HepG2 (cell line): ENCODE measurements at regions not wholly inside any gene's neighbourhood (a gene's known extent, or its start where the extent isn't known, plus 50 kb on each side); places are given as distances from the start of the nearest gene placed in this dataset.

Experiments used
- ATAC-seq: fragments of 200-7000 bp; cut with Tn5 transposase; 3 replicates; pipeline ENCODE4 v1.9.1; 2020; ENCODE audit warnings: mild to moderate bottlenecking, moderate library complexity
- BruUV-seq: library from RNA; stranded (reverse); fragments of 400-500 nt; replicated peaks from 2 replicates; lab custom pipeline; 2021; lab: Mats Ljungman, UMichigan
- CTCF ChIA-PET: fragments of 300-600 bp; formaldehyde crosslinking; extraction: SDS; loops from one replicate; lab custom pipeline; 2021; ENCODE audit warnings: low total read pairs, inconsistent platforms, low intra/inter-chr PET ratio; lab: Yijun Ruan, JAX
- POLR2A ChIA-PET: fragments of 350-600 bp; sonication (Branson Sonifier 250); formaldehyde crosslinking; loops from one replicate; lab custom pipeline; 2020; ENCODE audit warnings: antibody characterized with exemption, inconsistent platforms; lab: Yijun Ruan, JAX
- DNase-seq: peaks from one replicate; pipeline ENCODE4 v3.0.0-alpha.2; 2015; ENCODE audit warnings: low spot score
- FAIRE-seq: peaks from 3 replicates; lab custom pipeline; 2011; peaks lifted over from hg19 to GRCh38; lab: Jason Lieb, UNC
- H2AFZ ChIP-seq: one replicate; pipeline ENCODE4 v1.6.1; 2011; ENCODE audit warnings: low read length, inconsistent platforms
- H3K27ac ChIP-seq: fragments of 300-600 bp; 3 replicates; pipeline ENCODE4 v1.8.0; 2011; ENCODE audit warnings: mixed run types, mild to moderate bottlenecking, mixed read lengths, low read length, inconsistent platforms; ENCODE audit not compliant: insufficient read depth; ENCODE audit errors: extremely low read length
- H3K27me3 ChIP-seq, 2 experiments: fragments of 200-600 bp in 1 of 2; 2 replicates in 1 of 2; 3 replicates in 1 of 2; pipeline versions ENCODE4 v1.6.0 to v1.8.0; 2011; ENCODE audit warnings: low read length in 2 of 2, mild to moderate bottlenecking in 2 of 2, moderate library complexity in 2 of 2, inconsistent platforms in 1 of 2; ENCODE audit not compliant: insufficient read depth in 2 of 2, control insufficient read depth in 1 of 2
- H3K36me3 ChIP-seq, 2 experiments: fragments of 200-600 bp in 1 of 2; replicated peaks in 1 of 2; 2 replicates in 1 of 2; 3 replicates in 1 of 2; pipeline versions ENCODE4 v1.5.1 to v1.8.0; 2011; ENCODE audit warnings: low read length in 2 of 2, inconsistent platforms in 1 of 2; ENCODE audit not compliant: insufficient read depth in 2 of 2, control insufficient read depth in 1 of 2
- H3K4me1 ChIP-seq: 2 replicates; pipeline ENCODE4 v1.5.1; 2012; ENCODE audit warnings: low read length, inconsistent platforms; ENCODE audit not compliant: insufficient read depth
- H3K4me2 ChIP-seq: 2 replicates; pipeline ENCODE4 v1.6.0; 2011; ENCODE audit warnings: low read depth, low read length, inconsistent platforms
- H3K4me3 ChIP-seq, 3 experiments: fragments of 200-600 bp in 1 of 3; sonication (generic), shearing (Covaris generic) in 1 of 3; replicated peaks in 1 of 3; 2 replicates each; pipeline ENCODE4 v1.5.1; 2011 to 2016; ENCODE audit warnings: low read length in 3 of 3, inconsistent platforms in 2 of 3, low read depth in 2 of 3, mild to moderate bottlenecking in 2 of 3, control low read depth in 1 of 3, mixed read lengths in 1 of 3; ENCODE audit not compliant: insufficient read depth in 1 of 3
- H3K79me2 ChIP-seq: one replicate; pipeline ENCODE4 v1.6.1; 2011; ENCODE audit warnings: low read length, inconsistent platforms; ENCODE audit not compliant: insufficient read depth
- H3K9ac ChIP-seq: 2 replicates; pipeline ENCODE4 v1.6.0; 2011; ENCODE audit warnings: mild to moderate bottlenecking, low read depth, low read length, inconsistent platforms; ENCODE audit not compliant: insufficient read depth
- H3K9me3 ChIP-seq: 2 replicates; pipeline ENCODE4 v1.5.1; 2012; ENCODE audit warnings: mild to moderate bottlenecking, low read length
- H4K20me1 ChIP-seq: 2 replicates; pipeline ENCODE4 v1.6.0; 2011; ENCODE audit warnings: inconsistent platforms, mild to moderate bottlenecking, low read length, moderate library complexity; ENCODE audit not compliant: insufficient read depth
- ATF2 ChIP-seq: sonication (generic); formaldehyde crosslinking; IDR thresholded peaks from 2 replicates; pipeline ENCODE4 v1.4.0; 2020; ENCODE audit warnings: missing genetic modification reagents
- IKZF5 ChIP-seq: IDR thresholded peaks from 2 replicates; pipeline ENCODE4 v1.6.1; 2018; ENCODE audit warnings: missing genetic modification reagents, mild to moderate bottlenecking, missing compliant biosample characterization
- ISL2 ChIP-seq: sonication (generic); formaldehyde crosslinking; IDR thresholded peaks from 2 replicates; pipeline ENCODE4 v1.5.0; 2020; ENCODE audit warnings: missing genetic modification reagents
- KAT2B ChIP-seq: fragments of 150-350 bp; IDR thresholded peaks from 2 replicates; pipeline ENCODE4 v1.6.1; 2014; ENCODE audit warnings: low read depth, low read length, borderline replicate concordance
- SAFB2 ChIP-seq: sonication (generic); formaldehyde crosslinking; IDR thresholded peaks from 2 replicates; pipeline ENCODE4 v1.5.1; 2020; ENCODE audit warnings: missing genetic modification reagents, low read depth, mild to moderate bottlenecking, borderline replicate concordance
- ZHX1 ChIP-seq: sonication (generic); formaldehyde crosslinking; IDR thresholded peaks from 2 replicates; pipeline ENCODE4 v1.8.1; 2022; ENCODE audit warnings: low read depth, mild to moderate bottlenecking, missing genetic modification reagents
- ZNF282 ChIP-seq: fragments of 450-650 bp; IDR thresholded peaks from 2 replicates; pipeline ENCODE4 v1.6.1; 2018; ENCODE audit not compliant: partially characterized antibody
- ZNF792 ChIP-seq: IDR thresholded peaks from 2 replicates; pipeline ENCODE4 v1.6.1; 2016
- ZSCAN21 ChIP-seq: sonication (generic); formaldehyde crosslinking; IDR thresholded peaks from 2 replicates; pipeline ENCODE4 v1.8.0; 2022; ENCODE audit warnings: mild to moderate bottlenecking, missing genetic modification reagents, moderate library complexity, borderline replicate concordance
- WGBS: methylation state at CpG from one replicate; pipeline ENCODE4 v1.1.6; 2017; ENCODE audit warnings: low lambda C conversion rate; 5-methylcytosine and 5-hydroxymethylcytosine counted together
- in situ Hi-C: cut with HindIII; loops from 2 replicates; pipeline ENCODE4 v1.10.0; 2017; ENCODE audit warnings: low pct_unique_long_range_greater_than_20kb; ENCODE audit not compliant: extremely low pct_ligation_motif_present
- intact Hi-C: fragments of 100-400 bp; cut with micrococcal nuclease; formaldehyde crosslinking; loops from one replicate; pipeline ENCODE4 v1.10.0; 2022; ENCODE audit not compliant: unreplicated experiment
- TF ChIP-seq, protein P1 (sequence below): fragments of 450-650 bp; IDR thresholded peaks from 2 replicates; pipeline ENCODE4 v1.6.1; 2017; ENCODE audit warnings: mild to moderate bottlenecking
- TF ChIP-seq, protein P2 (sequence below): sonication (generic); formaldehyde crosslinking; IDR thresholded peaks from 2 replicates; pipeline ENCODE4 v1.4.0; 2020; ENCODE audit warnings: missing genetic modification reagents
- TF ChIP-seq, protein P3 (sequence below): sonication (generic); IDR thresholded peaks from 2 replicates; pipeline ENCODE4 v1.6.1; 2016; ENCODE audit warnings: low read depth, borderline replicate concordance

DNA sequence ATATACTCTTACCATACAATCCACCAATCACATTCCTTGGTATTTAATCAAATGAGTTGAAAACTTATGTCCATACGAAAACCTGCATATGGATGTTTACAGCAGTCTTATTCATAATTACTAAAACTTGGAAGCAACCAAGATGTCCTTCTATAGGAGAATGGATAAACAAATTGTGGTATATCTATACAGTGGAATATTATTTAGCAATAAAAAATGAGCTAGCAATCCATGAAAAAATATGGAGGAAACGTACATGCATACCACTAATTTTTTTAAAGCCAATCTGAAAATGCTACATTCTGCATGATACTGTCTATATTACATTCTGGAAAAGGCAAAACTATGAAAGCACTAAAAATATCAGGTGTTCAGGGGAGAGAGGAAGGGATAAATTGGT is 73.9 kb upstream of the LPP start:
- Histone ChIP-seq H3K9ac (no peak overlapping the region), H3K4me2 (no peak overlapping the region), H4K20me1 (no peaks in the 10 kb centered on the region), H3K9me3 (no peaks in the 10 kb centered on the region), H3K79me2 (no peaks in the 10 kb centered on the region), H3K4me1 (peaks cover 52% of the 10 kb centered on the region), H2AFZ (no peak overlapping the region), H3K27ac (no peak overlapping the region), H3K27me3 (no peaks in the 10 kb centered on the region; a peak in 1 of 5 replicates), H3K4me3 (no peak overlapping the region), H3K36me3 (no peaks in the 10 kb centered on the region)
- in situ Hi-C loops: no loop called here
- no TSS peak for BruUV-seq
- CTCF ChIA-PET: no interaction called here
- no peak for TF ChIP-seq IKZF5 (CRISPR knock-in tag)
- no peak for TF ChIP-seq ZNF792 (CRISPR knock-in tag)
- TF ChIP-seq, protein P1, sequence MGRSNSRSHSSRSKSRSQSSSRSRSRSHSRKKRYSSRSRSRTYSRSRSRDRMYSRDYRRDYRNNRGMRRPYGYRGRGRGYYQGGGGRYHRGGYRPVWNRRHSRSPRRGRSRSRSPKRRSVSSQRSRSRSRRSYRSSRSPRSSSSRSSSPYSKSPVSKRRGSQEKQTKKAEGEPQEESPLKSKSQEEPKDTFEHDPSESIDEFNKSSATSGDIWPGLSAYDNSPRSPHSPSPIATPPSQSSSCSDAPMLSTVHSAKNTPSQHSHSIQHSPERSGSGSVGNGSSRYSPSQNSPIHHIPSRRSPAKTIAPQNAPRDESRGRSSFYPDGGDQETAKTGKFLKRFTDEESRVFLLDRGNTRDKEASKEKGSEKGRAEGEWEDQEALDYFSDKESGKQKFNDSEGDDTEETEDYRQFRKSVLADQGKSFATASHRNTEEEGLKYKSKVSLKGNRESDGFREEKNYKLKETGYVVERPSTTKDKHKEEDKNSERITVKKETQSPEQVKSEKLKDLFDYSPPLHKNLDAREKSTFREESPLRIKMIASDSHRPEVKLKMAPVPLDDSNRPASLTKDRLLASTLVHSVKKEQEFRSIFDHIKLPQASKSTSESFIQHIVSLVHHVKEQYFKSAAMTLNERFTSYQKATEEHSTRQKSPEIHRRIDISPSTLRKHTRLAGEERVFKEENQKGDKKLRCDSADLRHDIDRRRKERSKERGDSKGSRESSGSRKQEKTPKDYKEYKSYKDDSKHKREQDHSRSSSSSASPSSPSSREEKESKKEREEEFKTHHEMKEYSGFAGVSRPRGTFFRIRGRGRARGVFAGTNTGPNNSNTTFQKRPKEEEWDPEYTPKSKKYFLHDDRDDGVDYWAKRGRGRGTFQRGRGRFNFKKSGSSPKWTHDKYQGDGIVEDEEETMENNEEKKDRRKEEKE: no peak
- no peak for TF ChIP-seq ISL2 (CRISPR knock-in tag)
- no peak for TF ChIP-seq ZHX1 (CRISPR knock-in tag)
- TF ChIP-seq ZSCAN21 (CRISPR knock-in tag): no peak
- TF ChIP-seq KAT2B: no peak
- TF ChIP-seq SAFB2 (CRISPR knock-in tag): no peak
- no peak for TF ChIP-seq ATF2
- TF ChIP-seq, protein P2, sequence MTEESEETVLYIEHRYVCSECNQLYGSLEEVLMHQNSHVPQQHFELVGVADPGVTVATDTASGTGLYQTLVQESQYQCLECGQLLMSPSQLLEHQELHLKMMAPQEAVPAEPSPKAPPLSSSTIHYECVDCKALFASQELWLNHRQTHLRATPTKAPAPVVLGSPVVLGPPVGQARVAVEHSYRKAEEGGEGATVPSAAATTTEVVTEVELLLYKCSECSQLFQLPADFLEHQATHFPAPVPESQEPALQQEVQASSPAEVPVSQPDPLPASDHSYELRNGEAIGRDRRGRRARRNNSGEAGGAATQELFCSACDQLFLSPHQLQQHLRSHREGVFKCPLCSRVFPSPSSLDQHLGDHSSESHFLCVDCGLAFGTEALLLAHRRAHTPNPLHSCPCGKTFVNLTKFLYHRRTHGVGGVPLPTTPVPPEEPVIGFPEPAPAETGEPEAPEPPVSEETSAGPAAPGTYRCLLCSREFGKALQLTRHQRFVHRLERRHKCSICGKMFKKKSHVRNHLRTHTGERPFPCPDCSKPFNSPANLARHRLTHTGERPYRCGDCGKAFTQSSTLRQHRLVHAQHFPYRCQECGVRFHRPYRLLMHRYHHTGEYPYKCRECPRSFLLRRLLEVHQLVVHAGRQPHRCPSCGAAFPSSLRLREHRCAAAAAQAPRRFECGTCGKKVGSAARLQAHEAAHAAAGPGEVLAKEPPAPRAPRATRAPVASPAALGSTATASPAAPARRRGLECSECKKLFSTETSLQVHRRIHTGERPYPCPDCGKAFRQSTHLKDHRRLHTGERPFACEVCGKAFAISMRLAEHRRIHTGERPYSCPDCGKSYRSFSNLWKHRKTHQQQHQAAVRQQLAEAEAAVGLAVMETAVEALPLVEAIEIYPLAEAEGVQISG (CRISPR knock-in tag): no peak
- TF ChIP-seq, protein P3, sequence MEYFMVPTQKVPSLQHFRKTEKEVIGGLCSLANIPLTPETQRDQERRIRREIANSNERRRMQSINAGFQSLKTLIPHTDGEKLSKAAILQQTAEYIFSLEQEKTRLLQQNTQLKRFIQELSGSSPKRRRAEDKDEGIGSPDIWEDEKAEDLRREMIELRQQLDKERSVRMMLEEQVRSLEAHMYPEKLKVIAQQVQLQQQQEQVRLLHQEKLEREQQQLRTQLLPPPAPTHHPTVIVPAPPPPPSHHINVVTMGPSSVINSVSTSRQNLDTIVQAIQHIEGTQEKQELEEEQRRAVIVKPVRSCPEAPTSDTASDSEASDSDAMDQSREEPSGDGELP: no peak
- TF ChIP-seq ZNF282: no peak
- no peak for FAIRE-seq
- DNase-seq: no peak
- WGBS: 72% methylated on average over 2 of the region's 2 CpGs
- intact Hi-C loops: no loop called here
- POLR2A ChIA-PET: no interaction called here
- no peak for ATAC-seq
